Type B pancreatic cell (in vitro differentiated cells): ENCODE measurements at regions not wholly inside any gene's neighbourhood (a gene's known extent, or its start where the extent isn't known, plus 50 kb on each side); places are given as distances from the start of the nearest gene placed in this dataset.
"Not testable (repeated sequence)": the region's sequence is repeated elsewhere in the genome, so short reads cannot be mapped to it uniquely, and the experiment has no call there.

Experiments used
- DNase-seq: peaks from one replicate; pipeline ENCODE4 v3.0.0; 2021; ENCODE audit warnings: mixed read lengths; ENCODE audit not compliant: unreplicated experiment; ENCODE audit errors: extremely low spot score
- H3K27ac Mint-ChIP-seq: 2 replicates; pipeline ENCODE4 v1.8.0; 2021; ENCODE audit warnings: mild to moderate bottlenecking, mixed read lengths
- H3K27me3 Mint-ChIP-seq: 2 replicates; pipeline ENCODE4 v1.8.0; 2021; ENCODE audit warnings: mixed read lengths
- H3K36me3 Mint-ChIP-seq: 2 replicates; pipeline ENCODE4 v1.8.0; 2021; ENCODE audit warnings: mixed read lengths
- H3K4me1 Mint-ChIP-seq: one replicate; pipeline ENCODE4 v1.8.0; 2021; ENCODE audit warnings: mixed read lengths; ENCODE audit not compliant: unreplicated experiment
- H3K4me3 Mint-ChIP-seq: 2 replicates; pipeline ENCODE4 v1.8.0; 2021; ENCODE audit warnings: mild to moderate bottlenecking, mixed read lengths
- H3K9me3 Mint-ChIP-seq: 2 replicates; pipeline ENCODE4 v1.8.0; 2021; ENCODE audit warnings: mixed read lengths
- CTCF ChIP-seq: fragments of 200-600 bp; sonication (generic); conservative IDR thresholded peaks from 2 replicates; pipeline ENCODE4 v1.5.0; 2021; ENCODE audit warnings: antibody characterized with exemption, mild to moderate bottlenecking

GRCh38 chr6:156197513-156197912 lies 579.7 kb upstream of the ARID1B start:
- no peaks in the 10 kb centered on the region for H3K4me1 Mint-ChIP-seq
- no peaks in the 10 kb centered on the region for H3K36me3 Mint-ChIP-seq
- no peak overlapping the region for H3K27ac Mint-ChIP-seq
- peaks cover 9% of the 10 kb centered on the region for H3K9me3 Mint-ChIP-seq
- no peaks in the 10 kb centered on the region for H3K27me3 Mint-ChIP-seq
- no peak overlapping the region for H3K4me3 Mint-ChIP-seq
- DNase-seq = no peak
- TF ChIP-seq CTCF = no peak

GRCh38 chr6:156194981-156195380 lies 582.2 kb upstream of the ARID1B start:
- no peak for DNase-seq
- Mint-ChIP-seq H3K9me3 (peaks cover 9% of the 10 kb centered on the region), H3K36me3 (no peaks in the 10 kb centered on the region), H3K27me3 (no peaks in the 10 kb centered on the region), H3K4me3 (no peak overlapping the region), H3K27ac (no peak overlapping the region), H3K4me1 (no peaks in the 10 kb centered on the region)
- no peak for TF ChIP-seq CTCF

GRCh38 chr6:156193381-156193780 lies 583.8 kb upstream of the ARID1B start:
- Mint-ChIP-seq H3K9me3 (peaks cover 9% of the 10 kb centered on the region), H3K36me3 (no peaks in the 10 kb centered on the region), H3K4me3 (no peak overlapping the region), H3K27me3 (no peaks in the 10 kb centered on the region), H3K4me1 (no peaks in the 10 kb centered on the region), H3K27ac (no peak overlapping the region)
- TF ChIP-seq CTCF = no peak
- DNase-seq = no peak

- H3K4me1 Mint-ChIP-seq = no peaks in the 10 kb centered on the region
- DNase-seq = no peak
- no peaks in the 10 kb centered on the region for H3K36me3 Mint-ChIP-seq
- no peak overlapping the region for H3K4me3 Mint-ChIP-seq
- no peak for TF ChIP-seq CTCF
- H3K9me3 Mint-ChIP-seq = peaks cover 9% of the 10 kb centered on the region
- H3K27ac Mint-ChIP-seq = no peak overlapping the region
- H3K27me3 Mint-ChIP-seq = no peaks in the 10 kb centered on the region
Observed at GRCh38 chr6:156191895-156192294, 585.3 kb upstream of the ARID1B start.

GRCh38 chr6:156191390-156191789 lies 585.8 kb upstream of the ARID1B start:
- not testable (repeated sequence) for H3K4me3 Mint-ChIP-seq, H3K27me3 Mint-ChIP-seq, H3K27ac Mint-ChIP-seq, H3K9me3 Mint-ChIP-seq, H3K36me3 Mint-ChIP-seq, H3K4me1 Mint-ChIP-seq, DNase-seq

- H3K27me3 Mint-ChIP-seq = no peaks in the 10 kb centered on the region
- DNase-seq = no peak
- H3K4me3 Mint-ChIP-seq = no peak overlapping the region
- no peak for TF ChIP-seq CTCF
- H3K36me3 Mint-ChIP-seq = no peaks in the 10 kb centered on the region
- no peaks in the 10 kb centered on the region for H3K4me1 Mint-ChIP-seq
- H3K27ac Mint-ChIP-seq = no peak overlapping the region
- H3K9me3 Mint-ChIP-seq = peaks cover 9% of the 10 kb centered on the region
Observed at GRCh38 chr6:156190270-156190669, 586.9 kb upstream of the ARID1B start.
